Astrocyte of the cerebellum (primary cell): ENCODE measurements at regions not wholly inside any gene's neighbourhood (a gene's known extent, or its start where the extent isn't known, plus 50 kb on each side); places are given as distances from the start of the nearest gene placed in this dataset.
A peak's percentile ranks its signal among the peaks of the same experiment; 100 is the strongest.

Source experiments
- DNase-seq: peaks from one replicate; pipeline ENCODE4 v3.0.0-alpha.2; 2011; ENCODE audit warnings: low read depth
- H3K4me3 ChIP-seq: 2 replicates; pipeline ENCODE4 v1.5.1; 2011; ENCODE audit warnings: mild to moderate bottlenecking, low read depth, low read length, moderate library complexity
- CTCF ChIP-seq: IDR thresholded peaks from 2 replicates; pipeline ENCODE4 v1.5.1; 2012; ENCODE audit warnings: low read length, low read depth, moderate library complexity, mild to moderate bottlenecking; ENCODE audit errors: missing control alignments
- in situ Hi-C: cut with HindIII; loops from 2 replicates; pipeline ENCODE4 v1.10.0; 2017; ENCODE audit warnings: low sequenced_read_pairs

- no peak for TF ChIP-seq CTCF
- DNase-seq = no peak
- in situ Hi-C loops = loop anchor here (5.0 kb wide), 1 partner anchor 106 kb away; no protein-coding TSS in a partner anchor
- H3K4me3 ChIP-seq = no peak overlapping the region
Observed at GRCh38 chr6:11878735-11879134, 100.1 kb upstream of the ADTRP start.

- in situ Hi-C loops = loop anchor here (5.0 kb wide), 1 partner anchor 106 kb away; no protein-coding TSS in a partner anchor
- no peak for DNase-seq
- H3K4me3 ChIP-seq = no peak overlapping the region
- no peak for TF ChIP-seq CTCF
Observed at GRCh38 chr6:11878029-11878428, 99.4 kb upstream of the ADTRP start.

- no peak overlapping the region for H3K4me3 ChIP-seq
- TF ChIP-seq CTCF = no peak
- in situ Hi-C loops = loop anchor here (5.0 kb wide), 1 partner anchor 105 kb away; no protein-coding TSS in a partner anchor
- no peak for DNase-seq
Observed at GRCh38 chr6:11876934-11877433, 98.4 kb upstream of the ADTRP start.

GRCh38 chr6:11875325-11876109, 96.9 kb upstream of the ADTRP start:
- no peak for DNase-seq
- no peak for TF ChIP-seq CTCF
- in situ Hi-C loops = loop anchor here (5.0 kb wide), 1 partner anchor 103 kb away; no protein-coding TSS in a partner anchor
- H3K4me3 ChIP-seq = no peak overlapping the region

- no peak overlapping the region for H3K4me3 ChIP-seq
- DNase-seq = peak; percentile 74
- in situ Hi-C loops = no loop called here
- no peak for TF ChIP-seq CTCF
Observed at GRCh38 chr6:11869672-11870340, 91.2 kb upstream of the ADTRP start.

GRCh38 chr6:11868392-11868791, 89.8 kb upstream of the ADTRP start:
- in situ Hi-C loops = no loop called here
- DNase-seq = no peak
- no peak overlapping the region for H3K4me3 ChIP-seq
- no peak for TF ChIP-seq CTCF
